ENCODE measurements at regions not wholly inside any gene's neighbourhood (a gene's known extent, or its start where the extent isn't known, plus 50 kb on each side); places are given as distances from the start of the nearest gene placed in this dataset.

- Histone ChIP-seq H3K9me3 (ENCODE audit: control insufficient read depth, low read depth, low read length) (peaks cover 2% of the 10 kb centered on the region), H4K20me1 (ENCODE audit: control insufficient read depth, extremely low read depth, insufficient read depth, low read length) (no peaks in the 10 kb centered on the region), H3K27ac (ENCODE audit: control insufficient read depth, insufficient read depth, low read length) (no peak overlapping the region), H2AFZ (ENCODE audit: control insufficient read depth, low read length) (no peak overlapping the region), H3K4me3 (ENCODE audit: control insufficient read depth in 2 of 3, extremely low read depth in 1 of 3, insufficient read depth in 2 of 3, low read depth in 1 of 3, low read length in 3 of 3) (no peak overlapping the region), H3K27me3 (ENCODE audit: control insufficient read depth, extremely low read depth, insufficient read depth, low read length) (no peaks in the 10 kb centered on the region), H3K36me3 (ENCODE audit: control insufficient read depth in 2 of 2, extremely low read depth in 1 of 2, insufficient read depth in 2 of 2, low read length in 2 of 2) (no peaks in the 10 kb centered on the region), H3K4me2 (ENCODE audit: control insufficient read depth, extremely low read depth, insufficient read depth, low read depth, low read length) (no peak overlapping the region), H3K9ac (ENCODE audit: control insufficient read depth, extremely low read depth, insufficient read depth, low read length) (no peak overlapping the region), H3K79me2 (ENCODE audit: control insufficient read depth, insufficient read depth, low read length) (no peaks in the 10 kb centered on the region), H3K9me1 (ENCODE audit: control insufficient read depth, extremely low read depth, insufficient read depth, low read length) (no peaks in the 10 kb centered on the region), H3K4me1 (ENCODE audit: control insufficient read depth, extremely low read depth, insufficient read depth, low read length) (no peaks in the 10 kb centered on the region)
- FAIRE-seq: no peak
- dilution Hi-C loops (cut with MboI; ENCODE audit: extremely low pct_ligation_motif_present, low sequenced_read_pairs): no loop called here
- TF ChIP-seq EZH2 (IDR thresholded peaks at IDR 0.05; ENCODE audit: low read length) (no peak), CTCF (optimal IDR thresholded peaks at IDR 0.05 in 1 of 3, IDR thresholded peaks at IDR 0.05 in 1 of 3, conservative IDR thresholded peaks at IDR 0.05 in 1 of 3; ENCODE audit: extremely low read depth in 1 of 3, insufficient read depth in 2 of 3, low read length in 3 of 3) (no peak)
- no peak for DNase-seq (ENCODE audit: low read depth, low spot score)
Observed at GRCh38 chr1:59243978-59244377, 52.9 kb upstream of the FGGY start.

DNA sequence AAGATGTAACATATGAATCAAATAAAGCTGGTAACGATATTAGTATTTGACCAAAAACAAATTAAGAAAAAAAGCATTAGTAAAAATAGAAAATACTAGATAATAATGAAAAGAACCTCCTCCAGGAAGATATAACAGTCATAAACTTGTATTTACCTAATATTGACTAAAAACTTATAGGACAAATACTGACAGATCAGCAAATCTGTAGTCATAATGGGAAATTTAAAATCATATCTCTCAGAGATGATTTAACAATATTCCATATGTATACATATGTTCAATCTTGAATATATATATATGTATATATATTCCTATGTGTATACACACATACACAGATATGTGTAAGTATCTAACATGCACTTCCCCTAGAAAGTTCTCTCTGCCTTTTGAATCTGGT is 52.0 kb upstream of the FGGY start:
- H3K9ac ChIP-seq (ENCODE audit: control insufficient read depth, extremely low read depth, insufficient read depth, low read length): no peak overlapping the region
- FAIRE-seq: no peak

More for the DNA sequence above, 52.0 kb upstream of the FGGY start:
- H3K79me2 ChIP-seq (ENCODE audit: control insufficient read depth, insufficient read depth, low read length): no peaks in the 10 kb centered on the region
- DNase-seq (ENCODE audit: low read depth, low spot score): no peak
- no peaks in the 10 kb centered on the region for H4K20me1 ChIP-seq (ENCODE audit: control insufficient read depth, extremely low read depth, insufficient read depth, low read length)
- H3K27me3 ChIP-seq (ENCODE audit: control insufficient read depth, extremely low read depth, insufficient read depth, low read length): no peaks in the 10 kb centered on the region
- H3K9me3 ChIP-seq (ENCODE audit: control insufficient read depth, low read depth, low read length): peaks cover 2% of the 10 kb centered on the region
- H3K4me2 ChIP-seq (ENCODE audit: control insufficient read depth, extremely low read depth, insufficient read depth, low read depth, low read length): no peak overlapping the region
- no peak overlapping the region for H2AFZ ChIP-seq (ENCODE audit: control insufficient read depth, low read length)
- no peak overlapping the region for H3K27ac ChIP-seq (ENCODE audit: control insufficient read depth, insufficient read depth, low read length)
- H3K4me3 ChIP-seq (ENCODE audit: control insufficient read depth in 2 of 3, extremely low read depth in 1 of 3, insufficient read depth in 2 of 3, low read depth in 1 of 3, low read length in 3 of 3): no peak overlapping the region
- no peaks in the 10 kb centered on the region for H3K9me1 ChIP-seq (ENCODE audit: control insufficient read depth, extremely low read depth, insufficient read depth, low read length)
- no peaks in the 10 kb centered on the region for H3K36me3 ChIP-seq (ENCODE audit: control insufficient read depth in 2 of 2, extremely low read depth in 1 of 2, insufficient read depth in 2 of 2, low read length in 2 of 2)
- no peaks in the 10 kb centered on the region for H3K4me1 ChIP-seq (ENCODE audit: control insufficient read depth, extremely low read depth, insufficient read depth, low read length)
- dilution Hi-C loops (cut with MboI; ENCODE audit: extremely low pct_ligation_motif_present, low sequenced_read_pairs): no loop called here
- TF ChIP-seq CTCF (optimal IDR thresholded peaks at IDR 0.05 in 1 of 3, IDR thresholded peaks at IDR 0.05 in 1 of 3, conservative IDR thresholded peaks at IDR 0.05 in 1 of 3; ENCODE audit: extremely low read depth in 1 of 3, insufficient read depth in 2 of 3, low read length in 3 of 3) (no peak), EZH2 (IDR thresholded peaks at IDR 0.05; ENCODE audit: low read length) (no peak)
